Naive thymus-derived CD4-positive, alpha-beta T cell (primary cell): ENCODE measurements at regions not wholly inside any gene's neighbourhood (a gene's known extent, or its start where the extent isn't known, plus 50 kb on each side); places are given as distances from the start of the nearest gene placed in this dataset.

Source experiments
- ATAC-seq: fragments of 150-1000 bp; cut with Tn5 transposase; 2 replicates; pipeline ENCODE4 v1.10.0; 2021; ENCODE audit warnings: mild to moderate bottlenecking, moderate library complexity
- CTCF ChIA-PET: fragments of 350-600 bp; sonication (Branson Sonifier 250); formaldehyde crosslinking; loops from one replicate; lab custom pipeline; 2021; ENCODE audit warnings: antibody characterized with exemption; lab: Charles Lee
- POLR2A ChIA-PET: fragments of 350-600 bp; sonication (Branson Sonifier 250); formaldehyde crosslinking; loops from one replicate; lab custom pipeline; 2021; ENCODE audit warnings: antibody characterized with exemption, inconsistent platforms; lab: Charles Lee
- DNase-seq, 9 donors: peaks; one replicate each; pipeline versions ENCODE4 v3.0.0 to v3.0.0-alpha.2; 2020 to 2022; ENCODE audit warnings: mixed read lengths in 1 of 9
- H3K27ac ChIP-seq: one replicate; pipeline ENCODE4 v1.7.0; 2013; ENCODE audit warnings: mild to moderate bottlenecking, low read depth, low read length, moderate library complexity
- H3K27me3 ChIP-seq, 2 donors: one replicate each; pipeline ENCODE4 v1.7.0; 2013; ENCODE audit warnings: low read length in 2 of 2, mild to moderate bottlenecking in 2 of 2, moderate library complexity in 2 of 2; ENCODE audit not compliant: control insufficient read depth in 2 of 2, insufficient read depth in 2 of 2
- H3K36me3 ChIP-seq, 3 experiments: 1 replicate in 2 of 3; 2 replicates in 1 of 3; pipeline ENCODE4 v1.7.0; 2013; ENCODE audit warnings: low read length in 3 of 3, mild to moderate bottlenecking in 3 of 3, moderate library complexity in 1 of 3; ENCODE audit not compliant: insufficient read depth in 3 of 3, control insufficient read depth in 2 of 3
- H3K4me1 ChIP-seq, 2 donors: one replicate each; pipeline ENCODE4 v1.7.0; 2013; ENCODE audit warnings: low read length in 2 of 2, mild to moderate bottlenecking in 2 of 2, moderate library complexity in 1 of 2; ENCODE audit not compliant: control insufficient read depth in 2 of 2, insufficient read depth in 2 of 2
- H3K4me3 ChIP-seq: 2 replicates; pipeline ENCODE4 v1.7.0; 2013; ENCODE audit warnings: mild to moderate bottlenecking, low read length
- H3K9me3 ChIP-seq, 3 experiments: 1 replicate in 2 of 3; 2 replicates in 1 of 3; pipeline ENCODE4 v1.7.0; 2013; ENCODE audit warnings: low read length in 3 of 3; ENCODE audit not compliant: control insufficient read depth in 2 of 3
- H3K27ac Mint-ChIP-seq, 9 donors: one replicate each; pipeline ENCODE4 v1.8.0; 2020 to 2022; ENCODE audit warnings: mixed read lengths in 9 of 9, mild to moderate bottlenecking in 8 of 9, moderate library complexity in 5 of 9, inconsistent platforms in 2 of 9
- H3K27me3 Mint-ChIP-seq, 5 donors: one replicate each; pipeline ENCODE4 v1.8.0; 2021 to 2022; ENCODE audit warnings: mixed read lengths in 5 of 5, mild to moderate bottlenecking in 1 of 5
- H3K36me3 Mint-ChIP-seq, 5 donors: one replicate each; pipeline ENCODE4 v1.8.0; 2020 to 2022; ENCODE audit warnings: mixed read lengths in 5 of 5, mild to moderate bottlenecking in 3 of 5, inconsistent platforms in 1 of 5
- H3K4me1 Mint-ChIP-seq, 7 donors: one replicate each; pipeline ENCODE4 v1.8.0; 2020 to 2022; ENCODE audit warnings: mixed read lengths in 7 of 7, mild to moderate bottlenecking in 3 of 7, inconsistent platforms in 1 of 7
- H3K4me3 Mint-ChIP-seq, 10 donors: one replicate each; pipeline ENCODE4 v1.8.0; 2020 to 2022; ENCODE audit warnings: mild to moderate bottlenecking in 10 of 10, mixed read lengths in 10 of 10, moderate library complexity in 6 of 10, inconsistent platforms in 2 of 10
- H3K9me3 Mint-ChIP-seq, 11 donors: one replicate each; pipeline ENCODE4 v1.8.0; 2020 to 2022; ENCODE audit warnings: mixed read lengths in 11 of 11, mild to moderate bottlenecking in 4 of 11, inconsistent platforms in 1 of 11, moderate library complexity in 1 of 11
- intact Hi-C, 2 donors: fragments of 100-400 bp; cut with micrococcal nuclease; formaldehyde crosslinking; loops; one replicate each; pipeline ENCODE4 v1.15.1; 2023

DNA sequence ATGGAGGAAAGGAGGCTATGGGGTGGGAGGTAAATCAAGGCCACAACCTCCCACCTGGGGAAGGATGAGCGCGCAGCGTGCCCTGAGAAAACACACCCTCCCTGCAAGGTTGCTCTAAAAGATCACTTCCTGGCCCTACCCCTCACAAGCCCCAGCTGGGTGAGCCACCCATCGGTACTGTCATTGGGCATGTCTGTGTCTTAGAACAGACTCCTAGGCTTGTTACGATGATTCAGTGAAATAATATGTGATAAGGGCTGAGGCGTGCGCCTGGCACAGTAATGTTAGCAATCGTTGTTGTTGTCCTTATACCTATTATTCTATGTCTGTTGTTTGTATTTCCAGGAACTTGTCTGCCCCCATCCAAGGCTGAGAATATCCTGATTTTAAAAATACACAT is 175.1 kb downstream of the ZFP36L2 start:
- no peak overlapping the region for H3K4me3 ChIP-seq
- Mint-ChIP-seq H3K9me3 (no peaks in the 10 kb centered on the region), H3K4me3 (peak overlapping the region in 7 of 10 donors; percentile 11 to 67 (median 37)), H3K4me1 (peaks cover 29 to 46% (median 37%) of the 10 kb centered on the region in 7 donors), H3K36me3 (peaks cover 0 to 1% (median 0%) of the 10 kb centered on the region in 5 donors), H3K27me3 (peaks cover 0 to 16% (median 0%) of the 10 kb centered on the region in 5 donors), H3K27ac (peak overlapping the region in 6 of 9 donors; percentile 28 to 85 (median 65))
- ATAC-seq, result peak; percentile 77
- no peaks in the 10 kb centered on the region for H3K36me3 ChIP-seq
- H3K27me3 ChIP-seq, result no peaks in the 10 kb centered on the region
- intact Hi-C loops, result loop anchor here in 1 of 2 donors (1.0 to 5.0 kb wide), 2 partner anchors 8 to 121 kb away; no protein-coding TSS in a partner anchor
- H3K4me1 ChIP-seq, result peaks cover 0 to 11% of the 10 kb centered on the region in 2 donors
- H3K27ac ChIP-seq, result no peak overlapping the region
- POLR2A ChIA-PET, result interaction anchor here (0.6 to 1.6 kb wide), 10 partner anchors 8 to 878 kb away, joined by 3 to 7 read pairs (median 3); no protein-coding TSS in a partner anchor
- CTCF ChIA-PET, result interaction anchor here (1.4 to 1.6 kb wide), 2 partner anchors 8 to 28 kb away, joined by 3 to 6 read pairs; no protein-coding TSS in a partner anchor
- H3K9me3 ChIP-seq, result no peaks in the 10 kb centered on the region
- peak in 7 of 9 donors; percentile 27 to 55 (median 42) for DNase-seq

- H3K27ac Mint-ChIP-seq, result peak overlapping the region in 6 of 9 donors; percentile 28 to 85 (median 37)
- ChIA-PET POLR2A (interaction anchor here (0.9 to 1.6 kb wide), 5 partner anchors 9 to 171 kb away, joined by 3 to 7 read pairs (median 5); no protein-coding TSS in a partner anchor), CTCF (interaction anchor here (1.4 to 1.6 kb wide), 2 partner anchors 9 to 27 kb away, joined by 3 to 6 read pairs; no protein-coding TSS in a partner anchor)
- intact Hi-C loops, result loop anchor here in 1 of 2 donors (1.0 to 5.0 kb wide), 2 partner anchors 8 to 121 kb away; no protein-coding TSS in a partner anchor
- H3K4me1 Mint-ChIP-seq, result peaks cover 29 to 46% (median 37%) of the 10 kb centered on the region in 7 donors
- H3K27me3 Mint-ChIP-seq, result peaks cover 0 to 16% (median 0%) of the 10 kb centered on the region in 5 donors
- H3K4me3 ChIP-seq, result no peak overlapping the region
- H3K27ac ChIP-seq, result no peak overlapping the region
- no peak for DNase-seq
- no peaks in the 10 kb centered on the region for H3K9me3 Mint-ChIP-seq
- peaks cover 0 to 11% of the 10 kb centered on the region in 2 donors for H3K4me1 ChIP-seq
- H3K4me3 Mint-ChIP-seq, result peak overlapping the region in 5 of 10 donors; percentile 26 to 67 (median 48)
- ATAC-seq, result no peak
- peaks cover 0 to 1% (median 0%) of the 10 kb centered on the region in 5 donors for H3K36me3 Mint-ChIP-seq
- no peaks in the 10 kb centered on the region for H3K9me3 ChIP-seq
- H3K36me3 ChIP-seq, result no peaks in the 10 kb centered on the region
- H3K27me3 ChIP-seq, result no peaks in the 10 kb centered on the region
These were observed 175.5 kb downstream of the ZFP36L2 start for GRCh38 chr2:43050866-43051265.

- intact Hi-C loops, result loop anchor here in 1 of 2 donors (5.0 kb wide), 1 partner anchor 122 kb away; no protein-coding TSS in a partner anchor
- Mint-ChIP-seq H3K4me3 (peak overlapping the region in 2 of 10 donors; percentile 14 to 48), H3K4me1 (peaks cover 29 to 46% (median 37%) of the 10 kb centered on the region in 7 donors), H3K27ac (peak overlapping the region in 4 of 9 donors; percentile 28 to 74 (median 52)), H3K36me3 (peaks cover 0 to 1% (median 0%) of the 10 kb centered on the region in 5 donors), H3K27me3 (peaks cover 0 to 16% (median 0%) of the 10 kb centered on the region in 5 donors), H3K9me3 (no peaks in the 10 kb centered on the region)
- Histone ChIP-seq H3K4me3 (no peak overlapping the region), H3K4me1 (peaks cover 0 to 11% of the 10 kb centered on the region in 2 donors), H3K36me3 (no peaks in the 10 kb centered on the region), H3K27me3 (no peaks in the 10 kb centered on the region), H3K9me3 (no peaks in the 10 kb centered on the region), H3K27ac (no peak overlapping the region)
- no peak for DNase-seq
- no peak for ATAC-seq
- ChIA-PET POLR2A (interaction anchor here (1.0 to 1.6 kb wide), 3 partner anchors 9 to 171 kb away, joined by 4 to 5 read pairs (median 5); no protein-coding TSS in a partner anchor), CTCF (interaction anchor here (1.6 kb wide), 1 partner anchor 10 kb away, joined by 3 read pairs; no protein-coding TSS in a partner anchor)
These were observed 176.3 kb downstream of the ZFP36L2 start for GRCh38 chr2:43049836-43050801.

GRCh38 chr2:43047187-43047780 is 179.1 kb downstream of the ZFP36L2 start:
- Histone ChIP-seq H3K4me3 (no peak overlapping the region), H3K27ac (no peak overlapping the region), H3K27me3 (no peaks in the 10 kb centered on the region), H3K36me3 (no peaks in the 10 kb centered on the region), H3K9me3 (no peaks in the 10 kb centered on the region), H3K4me1 (peaks cover 0 to 11% of the 10 kb centered on the region in 2 donors)
- no peak for ATAC-seq
- intact Hi-C loops, result no loop called here
- H3K27me3 Mint-ChIP-seq, result peaks cover 0 to 7% (median 0%) of the 10 kb centered on the region in 5 donors
- no peak for DNase-seq
- CTCF ChIA-PET, result no interaction called here
- no peaks in the 10 kb centered on the region for H3K9me3 Mint-ChIP-seq
- peaks cover 28 to 39% (median 35%) of the 10 kb centered on the region in 7 donors for H3K4me1 Mint-ChIP-seq
- POLR2A ChIA-PET, result interaction anchor here (0.6 to 1.5 kb wide), 5 partner anchors 10 to 202 kb away, joined by 3 to 5 read pairs (median 3); no protein-coding TSS in a partner anchor
- H3K36me3 Mint-ChIP-seq, result peaks cover 0 to 1% (median 0%) of the 10 kb centered on the region in 5 donors
- peak overlapping the region in 3 of 9 donors; percentile 12 to 86 (median 13) for H3K27ac Mint-ChIP-seq
- no peak overlapping the region for H3K4me3 Mint-ChIP-seq

- no peaks in the 10 kb centered on the region for H3K27me3 ChIP-seq
- H3K4me3 Mint-ChIP-seq, result no peak overlapping the region
- intact Hi-C loops, result no loop called here
These were observed 180.5 kb downstream of the ZFP36L2 start for GRCh38 chr2:43045866-43046265.

More at GRCh38 chr2:43045866-43046265, 180.5 kb downstream of the ZFP36L2 start:
- Mint-ChIP-seq H3K27me3 (peaks cover 0 to 4% (median 0%) of the 10 kb centered on the region in 5 donors), H3K36me3 (peaks cover 0 to 1% (median 0%) of the 10 kb centered on the region in 5 donors), H3K4me1 (peaks cover 17 to 26% (median 21%) of the 10 kb centered on the region in 7 donors), H3K9me3 (no peaks in the 10 kb centered on the region), H3K27ac (no peak overlapping the region)
- H3K9me3 ChIP-seq, result no peaks in the 10 kb centered on the region
- DNase-seq (no peak), ATAC-seq (no peak)
- no peak overlapping the region for H3K4me3 ChIP-seq
- CTCF ChIA-PET, result interaction anchor here (0.7 to 1.0 kb wide), 2 partner anchors 13 to 134 kb away, joined by 5 to 7 read pairs; no protein-coding TSS in a partner anchor
- H3K27ac ChIP-seq, result no peak overlapping the region
- no peaks in the 10 kb centered on the region for H3K36me3 ChIP-seq
- H3K4me1 ChIP-seq, result peaks cover 0 to 2% of the 10 kb centered on the region in 2 donors
- POLR2A ChIA-PET, result interaction anchor here (1.1 to 1.5 kb wide), 2 partner anchors 14 kb away, joined by 3 read pairs; no protein-coding TSS in a partner anchor
